ENCODE measurements at regions not wholly inside any gene's neighbourhood (a gene's known extent, or its start where the extent isn't known, plus 50 kb on each side); places are given as distances from the start of the nearest gene placed in this dataset.

GRCh38 chrX:74225111-74225510 is 78.9 kb upstream of the ZCCHC13 start:
- BruUV-seq (replicated peaks): no TSS peak
- H2BK15ac ChIP-seq (ENCODE audit: low read depth, low read length): no peak overlapping the region
- WGBS, 2 experiments (ENCODE audit: extremely low coverage in 2 of 2, insufficient read length in 1 of 2): no CpG with 5 or more reads among the region's 5 CpGs
- no peak overlapping the region for H2AK5ac ChIP-seq (ENCODE audit: low read depth, low read length)
- H3K18ac ChIP-seq (ENCODE audit: low read depth, low read length): no peak overlapping the region
- H3K9ac ChIP-seq (ENCODE audit: low read depth, low read length): no peak overlapping the region
- H4K91ac ChIP-seq (ENCODE audit: insufficient read depth, low read depth, low read length): no peak overlapping the region
- no peak overlapping the region for H3K14ac ChIP-seq (replicated peaks; ENCODE audit: low read depth, low read length)
- no peak overlapping the region for H2BK5ac ChIP-seq (ENCODE audit: low read depth, low read length, poor library complexity, severe bottlenecking)
- ChIA-PET CTCF (no interaction called here), POLR2A (ENCODE audit: unreplicated experiment) (no interaction called here)
- H3K27me3 ChIP-seq (ENCODE audit: control insufficient read depth, insufficient read depth, low read length): no peaks in the 10 kb centered on the region
- no peak overlapping the region for H3K27ac ChIP-seq (ENCODE audit: insufficient read depth, low read length)
- DNase-seq: no peak
- dilution Hi-C loops (cut with HindIII; ENCODE audit: low sequenced_read_pairs, unreplicated experiment) (no loop called here), intact Hi-C loops (cut with micrococcal nuclease) (no loop called here), in situ Hi-C loops (cut with MboI; ENCODE audit: low sequenced_read_pairs) (no loop called here)
- no peak overlapping the region for H2BK20ac ChIP-seq (ENCODE audit: low read depth, low read length)
- no peak overlapping the region for H2BK120ac ChIP-seq (ENCODE audit: low read depth, low read length)
- no peak overlapping the region for H4K5ac ChIP-seq (ENCODE audit: low read depth, low read length)
- H2AFZ ChIP-seq (replicated peaks; ENCODE audit: low read length, poor library complexity): no peak overlapping the region
- H3K4me2 ChIP-seq (ENCODE audit: low read depth, low read length): no peak overlapping the region
- no peak overlapping the region for H3K4me3 ChIP-seq (ENCODE audit: insufficient read depth, low read depth, low read length)
- no peaks in the 10 kb centered on the region for H3K4me1 ChIP-seq (ENCODE audit: control insufficient read depth, insufficient read depth, low read length)
- peaks cover 3 to 9% of the 10 kb centered on the region in 2 experiments; a peak in 2 of 4 replicates for H3K79me1 ChIP-seq (ENCODE audit: low read depth in 1 of 2, low read length in 2 of 2)
- no peak overlapping the region for H4K8ac ChIP-seq (ENCODE audit: low read depth in 2 of 2, low read length in 2 of 2)
- H4K20me1 ChIP-seq (ENCODE audit: insufficient read depth, low read length): no peaks in the 10 kb centered on the region
- ATAC-seq (ENCODE audit: low read depth): no peak
- H3K23ac ChIP-seq (ENCODE audit: low read depth, low read length): no peak overlapping the region
- H3K56ac ChIP-seq (ENCODE audit: extremely low read depth, insufficient read depth, low read length): no peak overlapping the region
- H3K9me1 ChIP-seq (ENCODE audit: insufficient read depth, low read length): no peaks in the 10 kb centered on the region
- TF ChIP-seq RAD21 (IDR thresholded peaks at IDR 0.05; ENCODE audit: low read length) (no peak), NFE2L2 (IDR thresholded peaks at IDR 0.05; ENCODE audit: low read depth, low read length) (no peak), MAZ (IDR thresholded peaks at IDR 0.05; ENCODE audit: borderline replicate concordance, low read depth, low read length) (no peak), CTCF (conservative IDR thresholded peaks at IDR 0.05; ENCODE audit: low read depth, low read length) (no peak), BHLHE40 (IDR thresholded peaks at IDR 0.05; ENCODE audit: low read depth, low read length) (no peak), POLR2A (IDR thresholded peaks at IDR 0.05; ENCODE audit: low read depth, low read length) (no peak), FOS (IDR thresholded peaks at IDR 0.05; ENCODE audit: low read depth, low read length) (no peak), USF2 (IDR thresholded peaks at IDR 0.05; ENCODE audit: low read depth, low read length) (no peak), MAFK (IDR thresholded peaks at IDR 0.05; ENCODE audit: low read depth, low read length) (no peak), CEBPB (IDR thresholded peaks at IDR 0.05; ENCODE audit: low read depth, low read length) (no peak), ELK1 (IDR thresholded peaks at IDR 0.05; ENCODE audit: borderline replicate concordance, low read depth, low read length) (no peak), RCOR1 (IDR thresholded peaks at IDR 0.05; ENCODE audit: insufficient replicate concordance, low read length) (no peak), SMC3 (IDR thresholded peaks at IDR 0.05; ENCODE audit: low read depth, low read length) (no peak), MXI1 (IDR thresholded peaks at IDR 0.05; ENCODE audit: borderline replicate concordance, low read depth, low read length) (no peak)
- no peak overlapping the region for H3K4ac ChIP-seq (ENCODE audit: low read depth, low read length)
- H3K9me3 ChIP-seq (ENCODE audit: control insufficient read depth, insufficient read depth, low read length): no peaks in the 10 kb centered on the region; the same call in 1 of the 2 replicates
- peaks cover 7% of the 10 kb centered on the region; the same call in 1 of the 2 replicates for H3K36me3 ChIP-seq (ENCODE audit: control insufficient read depth, insufficient read depth, low read length)
- H2AK9ac ChIP-seq (replicated peaks; ENCODE audit: low read depth, low read length, poor library complexity): no peak overlapping the region

All from IMR-90 (cell line).